GM23338 (cell line): ENCODE measurements at regions not wholly inside any gene's neighbourhood (a gene's known extent, or its start where the extent isn't known, plus 50 kb on each side); places are given as distances from the start of the nearest gene placed in this dataset.

Source experiments
- ATAC-seq: fragments of 200-7000 bp; cut with Tn5 transposase; 3 replicates; pipeline ENCODE4 v1.9.1; 2020
- DNase-seq: peaks from one replicate; pipeline ENCODE4 v3.0.0-alpha.2; 2015; ENCODE audit warnings: low spot score
- H2AFZ ChIP-seq: fragments of 200-600 bp; sonication (generic); 2 replicates; pipeline ENCODE4 v1.8.0; 2016; ENCODE audit warnings: antibody characterized with exemption, mild to moderate bottlenecking, moderate library complexity
- H3F3A ChIP-seq: fragments of 200-600 bp; sonication (generic); replicated peaks from 2 replicates; pipeline ENCODE4 v1.8.0; 2017; ENCODE audit warnings: antibody characterized with exemption, mixed run types, low read depth
- H3K27ac ChIP-seq: fragments of 200-600 bp; sonication (generic); 2 replicates; pipeline ENCODE4 v1.6.1; 2016; ENCODE audit warnings: low read depth
- H3K27me3 ChIP-seq: fragments of 200-600 bp; sonication (generic); 2 replicates; pipeline ENCODE4 v1.8.0; 2016; ENCODE audit warnings: mild to moderate bottlenecking, mixed run types, moderate library complexity; ENCODE audit not compliant: insufficient read depth
- H3K36me3 ChIP-seq: fragments of 200-600 bp; sonication (generic); 2 replicates; pipeline ENCODE4 v1.8.0; 2016; ENCODE audit warnings: mild to moderate bottlenecking; ENCODE audit not compliant: insufficient read depth
- H3K4me1 ChIP-seq: fragments of 200-600 bp; sonication (generic); 2 replicates; pipeline ENCODE4 v1.8.0; 2016; ENCODE audit warnings: mild to moderate bottlenecking, moderate library complexity; ENCODE audit not compliant: insufficient read depth
- H3K4me2 ChIP-seq: fragments of 200-600 bp; sonication (generic); 2 replicates; pipeline ENCODE4 v1.7.1; 2017; ENCODE audit warnings: mixed run types
- H3K4me3 ChIP-seq: fragments of 200-600 bp; sonication (generic); 2 replicates; pipeline ENCODE4 v1.6.1; 2016; ENCODE audit warnings: mixed run types
- H3K79me2 ChIP-seq: fragments of 200-600 bp; sonication (generic); replicated peaks from 2 replicates; pipeline ENCODE4 v1.8.0; 2017; ENCODE audit warnings: mild to moderate bottlenecking; ENCODE audit not compliant: insufficient read depth
- H3K9me2 ChIP-seq: fragments of 200-600 bp; sonication (generic); 2 replicates; pipeline ENCODE4 v1.8.0; 2017; ENCODE audit not compliant: insufficient read depth
- H4K20me1 ChIP-seq: fragments of 200-600 bp; sonication (generic); replicated peaks from 2 replicates; pipeline ENCODE4 v1.8.0; 2017; ENCODE audit warnings: mild to moderate bottlenecking; ENCODE audit not compliant: insufficient read depth
- H3K27ac Mint-ChIP-seq: 2 replicates; pipeline ENCODE4 v1.8.0; 2020; ENCODE audit warnings: inconsistent platforms, mild to moderate bottlenecking, moderate library complexity, mixed read lengths
- H3K27me3 Mint-ChIP-seq: 3 replicates; pipeline ENCODE4 v1.8.0; 2022; ENCODE audit warnings: low read depth, mild to moderate bottlenecking, moderate library complexity, mixed read lengths, inconsistent platforms; ENCODE audit not compliant: insufficient read depth, poor library complexity
- H3K36me3 Mint-ChIP-seq: 3 replicates; pipeline ENCODE4 v1.8.0; 2021; ENCODE audit warnings: low read depth, mild to moderate bottlenecking, inconsistent platforms, moderate library complexity, mixed read lengths
- H3K4me1 Mint-ChIP-seq: 3 replicates; pipeline ENCODE4 v1.8.0; 2020; ENCODE audit warnings: mild to moderate bottlenecking, inconsistent platforms, mixed read lengths
- H3K4me3 Mint-ChIP-seq: 3 replicates; pipeline ENCODE4 v1.8.0; 2021; ENCODE audit warnings: moderate library complexity, mild to moderate bottlenecking, inconsistent platforms, mixed read lengths
- H3K9me3 Mint-ChIP-seq: 3 replicates; pipeline ENCODE4 v1.8.0; 2020; ENCODE audit warnings: moderate library complexity, mild to moderate bottlenecking, inconsistent platforms, mixed read lengths
- CREB1 ChIP-seq: fragments of 250-450 bp; sonication (Bioruptor Pico); IDR thresholded peaks from 2 replicates; pipeline ENCODE4 v1.5.0; 2020; ENCODE audit warnings: low read depth, mild to moderate bottlenecking, moderate library complexity
- CTCF ChIP-seq, 2 experiments: fragments of 200-600 bp in 1 of 2; sonication (generic) in 1 of 2; conservative IDR thresholded peaks; 2 replicates each; pipeline versions ENCODE4 v1.5.1 to v1.6.1; 2016 to 2017; ENCODE audit warnings: antibody characterized with exemption in 2 of 2, low read depth in 2 of 2, mild to moderate bottlenecking in 2 of 2, moderate library complexity in 1 of 2
- EZH2 ChIP-seq: fragments of 200-600 bp; sonication (generic); IDR thresholded peaks from one replicate; pipeline ENCODE4 v1.8.0; 2017; ENCODE audit warnings: antibody characterized with exemption, mild to moderate bottlenecking, low read depth; ENCODE audit not compliant: unreplicated experiment
- EZH2phosphoT487 ChIP-seq: fragments of 200-600 bp; sonication (generic); IDR thresholded peaks from one replicate; pipeline ENCODE4 v1.8.1; 2018; ENCODE audit warnings: antibody characterized with exemption; ENCODE audit not compliant: unreplicated experiment
- JUNB ChIP-seq: IDR thresholded peaks from one replicate; pipeline ENCODE4 v1.6.1; 2016; ENCODE audit warnings: antibody characterized with exemption; ENCODE audit not compliant: unreplicated experiment
- NANOG ChIP-seq: IDR thresholded peaks from 2 replicates; pipeline ENCODE4 v1.6.1; 2016; ENCODE audit warnings: antibody characterized with exemption, borderline replicate concordance
- POLR2AphosphoS5 ChIP-seq: IDR thresholded peaks from 2 replicates; pipeline ENCODE4 v1.6.1; 2016; ENCODE audit warnings: antibody characterized with exemption, low read depth
- STAT1 ChIP-seq: IDR thresholded peaks from one replicate; pipeline ENCODE4 v1.6.1; 2016; ENCODE audit warnings: antibody characterized with exemption; ENCODE audit not compliant: unreplicated experiment
- ZNF114 ChIP-seq: fragments of 250-450 bp; sonication (Bioruptor Pico); IDR thresholded peaks from 2 replicates; pipeline ENCODE4 v1.5.0; 2020; ENCODE audit warnings: mild to moderate bottlenecking, moderate library complexity
- ZNF331 ChIP-seq: fragments of 250-450 bp; sonication (Bioruptor Pico); IDR thresholded peaks from 2 replicates; pipeline ENCODE4 v1.5.0; 2020; ENCODE audit warnings: low read depth, mild to moderate bottlenecking, moderate library complexity
- TF ChIP-seq, protein P1 (sequence below): IDR thresholded peaks from 2 replicates; pipeline ENCODE4 v1.6.1; 2016; ENCODE audit warnings: antibody characterized with exemption

DNA sequence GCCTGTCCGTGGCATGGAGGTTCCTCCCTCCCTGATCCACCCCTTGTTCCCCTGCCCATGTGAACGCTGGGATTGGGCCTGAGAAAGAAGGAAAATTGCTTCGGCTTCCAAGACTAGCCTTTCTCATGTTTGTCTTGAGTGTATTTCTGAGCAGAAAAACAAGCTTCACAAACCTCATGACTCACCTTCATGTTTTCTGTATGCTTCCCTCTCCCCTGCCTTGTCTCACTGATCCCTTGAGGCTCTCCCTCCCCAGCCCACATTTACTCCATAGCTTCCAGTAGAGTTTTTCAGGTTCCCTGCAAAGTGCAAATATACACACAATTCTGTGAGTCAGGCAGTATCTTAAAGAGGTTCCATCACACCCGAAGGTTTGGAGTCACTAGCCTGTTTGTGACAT, 572.4 kb downstream of the UQCRFS1 start (continued):
- no peak for TF ChIP-seq JUNB
- no peak for TF ChIP-seq CTCF (conservative IDR thresholded peaks at IDR 0.05; ENCODE audit: low read depth in 2 of 2)
- no peak for TF ChIP-seq ZNF114
- TF ChIP-seq, protein P1, sequence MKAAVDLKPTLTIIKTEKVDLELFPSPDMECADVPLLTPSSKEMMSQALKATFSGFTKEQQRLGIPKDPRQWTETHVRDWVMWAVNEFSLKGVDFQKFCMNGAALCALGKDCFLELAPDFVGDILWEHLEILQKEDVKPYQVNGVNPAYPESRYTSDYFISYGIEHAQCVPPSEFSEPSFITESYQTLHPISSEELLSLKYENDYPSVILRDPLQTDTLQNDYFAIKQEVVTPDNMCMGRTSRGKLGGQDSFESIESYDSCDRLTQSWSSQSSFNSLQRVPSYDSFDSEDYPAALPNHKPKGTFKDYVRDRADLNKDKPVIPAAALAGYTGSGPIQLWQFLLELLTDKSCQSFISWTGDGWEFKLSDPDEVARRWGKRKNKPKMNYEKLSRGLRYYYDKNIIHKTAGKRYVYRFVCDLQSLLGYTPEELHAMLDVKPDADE, result no peak
- TF ChIP-seq NANOG, result no peak
- no peak for TF ChIP-seq POLR2AphosphoS5
- no peak for TF ChIP-seq STAT1
- TF ChIP-seq EZH2, result no peak

DNA sequence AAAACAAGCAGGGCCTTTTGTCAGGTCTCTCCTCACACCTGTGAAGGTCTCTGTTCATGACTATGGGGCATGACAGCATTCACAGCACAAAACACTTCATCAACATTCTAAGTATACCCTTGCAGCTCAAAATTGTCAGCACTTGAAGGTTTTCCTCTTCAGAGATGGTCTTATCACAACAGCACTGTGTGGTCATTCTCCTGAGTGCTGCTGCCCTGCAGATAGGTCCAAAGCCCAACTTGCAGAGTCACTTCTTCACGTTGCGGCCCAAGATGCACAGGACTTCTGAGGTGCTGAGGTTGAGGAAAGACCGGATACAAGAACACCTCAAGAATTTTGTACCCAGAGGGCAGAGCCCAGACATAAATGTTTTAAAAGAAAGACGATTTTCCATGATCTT, 574.5 kb downstream of the UQCRFS1 start:
- Mint-ChIP-seq H3K36me3 (peaks cover 2% of the 10 kb centered on the region; the same call in 1 of the 3 replicates), H3K9me3 (no peaks in the 10 kb centered on the region), H3K27me3 (peaks cover 2% of the 10 kb centered on the region), H3K27ac (no peak overlapping the region), H3K4me1 (no peaks in the 10 kb centered on the region; the same call in 2 of the 3 replicates), H3K4me3 (no peak overlapping the region)
- Histone ChIP-seq H4K20me1 (no peaks in the 10 kb centered on the region), H3K79me2 (no peaks in the 10 kb centered on the region), H3K4me1 (no peaks in the 10 kb centered on the region), H3K36me3 (no peaks in the 10 kb centered on the region), H3F3A (no peaks in the 10 kb centered on the region), H3K27ac (no peak overlapping the region), H3K9me2 (no peaks in the 10 kb centered on the region), H3K27me3 (no peaks in the 10 kb centered on the region), H3K4me2 (no peak overlapping the region), H3K4me3 (no peak overlapping the region), H2AFZ (no peak overlapping the region)
- TF ChIP-seq EZH2, result no peak
- TF ChIP-seq POLR2AphosphoS5, result no peak
- TF ChIP-seq CTCF (conservative IDR thresholded peaks at IDR 0.05; ENCODE audit: low read depth in 2 of 2), result no peak
- DNase-seq, result no peak
- ATAC-seq, result no peak

GRCh38 chr19:28636706-28637105, 576.2 kb downstream of the UQCRFS1 start:
- Mint-ChIP-seq H3K27me3 (peaks cover 2% of the 10 kb centered on the region), H3K9me3 (no peaks in the 10 kb centered on the region), H3K4me1 (peaks cover 3% of the 10 kb centered on the region; the same call in 2 of the 3 replicates), H3K4me3 (no peak overlapping the region), H3K27ac (no peak overlapping the region), H3K36me3 (no peaks in the 10 kb centered on the region)
- no peaks in the 10 kb centered on the region for H3K79me2 ChIP-seq
- no peaks in the 10 kb centered on the region for H3K27me3 ChIP-seq
- no peak overlapping the region for H3K4me3 ChIP-seq
- H3K4me1 ChIP-seq, result no peaks in the 10 kb centered on the region
- H3K27ac ChIP-seq, result no peak overlapping the region
- no peaks in the 10 kb centered on the region for H3K36me3 ChIP-seq
- no peak overlapping the region for H3K4me2 ChIP-seq
- no peaks in the 10 kb centered on the region for H4K20me1 ChIP-seq
- no peaks in the 10 kb centered on the region for H3K9me2 ChIP-seq
- DNase-seq (no peak), ATAC-seq (no peak)
- H3F3A ChIP-seq, result no peaks in the 10 kb centered on the region
- no peak overlapping the region for H2AFZ ChIP-seq
- TF ChIP-seq JUNB (no peak), POLR2AphosphoS5 (no peak), CREB1 (CRISPR knock-in tag) (no peak), EZH2 (no peak), ZNF114 (no peak), EZH2phosphoT487 (no peak), STAT1 (no peak), ZNF331 (no peak), NANOG (no peak), CTCF (conservative IDR thresholded peaks at IDR 0.05; ENCODE audit: low read depth in 2 of 2) (no peak)
- TF ChIP-seq, protein P1, result no peak
